K562 (cell line): ENCODE measurements at regions not wholly inside any gene's neighbourhood (a gene's known extent, or its start where the extent isn't known, plus 50 kb on each side); places are given as distances from the start of the nearest gene placed in this dataset.
A peak's percentile ranks its signal among the peaks of the same experiment; 100 is the strongest.

Experiments used
- ATAC-seq: fragments of 200-7000 bp; cut with Tn5 transposase; 3 replicates; pipeline ENCODE4 v1.9.1; 2020; ENCODE audit warnings: moderate library complexity
- BruUV-seq: library from RNA; stranded (reverse); fragments of 400-500 nt; replicated peaks from 2 replicates; lab custom pipeline; 2021; lab: Mats Ljungman, UMichigan
- CTCF ChIA-PET: fragments of 300-600 bp; formaldehyde crosslinking; extraction: SDS; loops from one replicate; lab custom pipeline; 2021; ENCODE audit warnings: low intra/inter-chr PET ratio; lab: Yijun Ruan, JAX
- POLR2A ChIA-PET: fragments of 300-600, 350-650 bp; sonication (Branson Sonifier 250); formaldehyde crosslinking; extraction: SDS; loops from one replicate; lab custom pipeline; 2021; ENCODE audit warnings: antibody characterized with exemption, inconsistent platforms; lab: Yijun Ruan, JAX
- DNase-seq, 4 experiments: peaks; one replicate each; pipeline versions ENCODE4 v3.0.0 to v3.0.0-alpha.2; 2011 to 2018; ENCODE audit warnings: low spot score in 3 of 4, mixed read lengths in 3 of 4; ENCODE audit errors: extremely low read depth in 1 of 4
- FAIRE-seq: peaks from 2 replicates; lab custom pipeline; 2011; peaks lifted over from hg19 to GRCh38; lab: Jason Lieb, UNC
- H2AFZ ChIP-seq: 2 replicates; pipeline ENCODE4 v1.6.0; 2011; ENCODE audit warnings: low read depth, low read length, control low read depth, inconsistent platforms
- H3K27ac ChIP-seq: fragments of 200-600 bp; 3 replicates; pipeline ENCODE4 v1.8.0; 2011; ENCODE audit warnings: low read depth, mild to moderate bottlenecking, control low read depth, inconsistent platforms, low read length, moderate library complexity, mixed read lengths; ENCODE audit errors: extremely low read depth
- H3K27me3 ChIP-seq, 2 experiments: fragments of 300-600 bp in 1 of 2; 2 replicates in 1 of 2; 3 replicates in 1 of 2; pipeline versions ENCODE4 v1.6.0 to v1.8.0; 2011; ENCODE audit warnings: inconsistent platforms in 2 of 2, low read length in 2 of 2, mild to moderate bottlenecking in 1 of 2, mixed read lengths in 1 of 2, moderate library complexity in 1 of 2; ENCODE audit not compliant: control insufficient read depth in 2 of 2, insufficient read depth in 2 of 2
- H3K36me3 ChIP-seq: fragments of 300-600 bp; 3 replicates; pipeline ENCODE4 v1.8.0; 2011; ENCODE audit warnings: mild to moderate bottlenecking, low read length, inconsistent platforms; ENCODE audit not compliant: control insufficient read depth, insufficient read depth
- H3K4me1 ChIP-seq, 2 experiments: fragments of 200-600 bp in 1 of 2; replicated peaks in 1 of 2; 2 replicates in 1 of 2; 3 replicates in 1 of 2; pipeline versions ENCODE4 v1.5.1 to v1.8.0; 2011; ENCODE audit warnings: inconsistent platforms in 2 of 2, low read length in 2 of 2, mild to moderate bottlenecking in 1 of 2, mixed read lengths in 1 of 2, moderate library complexity in 1 of 2; ENCODE audit not compliant: control insufficient read depth in 2 of 2, insufficient read depth in 2 of 2
- H3K4me2 ChIP-seq: 2 replicates; pipeline ENCODE4 v1.6.1; 2011; ENCODE audit warnings: low read length, control low read depth, inconsistent platforms, mixed read lengths; ENCODE audit not compliant: insufficient read depth
- H3K4me3 ChIP-seq: fragments of 200-600 bp; sonication (generic), shearing (Covaris generic); 2 replicates; pipeline ENCODE4 v1.5.1; 2016; ENCODE audit warnings: control low read depth, inconsistent platforms
- H3K79me2 ChIP-seq: fragments of 200-600 bp; 3 replicates; pipeline ENCODE4 v1.8.0; 2011; ENCODE audit warnings: low read length, inconsistent platforms; ENCODE audit not compliant: control insufficient read depth, insufficient read depth
- H3K9ac ChIP-seq, 2 experiments: 2 replicates each; pipeline versions ENCODE4 v1.6.0 to v1.6.1; 2011; ENCODE audit warnings: low read depth in 2 of 2, low read length in 2 of 2, control low read depth in 1 of 2, inconsistent platforms in 1 of 2, mild to moderate bottlenecking in 1 of 2, mixed read lengths in 1 of 2; ENCODE audit not compliant: insufficient read depth in 1 of 2
- H3K9me1 ChIP-seq: one replicate; pipeline ENCODE4 v1.6.0; 2011; ENCODE audit warnings: inconsistent platforms, mild to moderate bottlenecking, low read length, moderate library complexity; ENCODE audit not compliant: control insufficient read depth, insufficient read depth
- H3K9me3 ChIP-seq: replicated peaks from 2 replicates; pipeline ENCODE4 v1.5.1; 2011; ENCODE audit warnings: low read depth, low read length, inconsistent platforms; ENCODE audit not compliant: control insufficient read depth, insufficient read depth
- H4K20me1 ChIP-seq: replicated peaks from 2 replicates; pipeline ENCODE4 v1.6.1; 2011; ENCODE audit warnings: low read length, inconsistent platforms, mixed read lengths; ENCODE audit not compliant: control insufficient read depth, insufficient read depth
- CHD4 ChIP-seq: fragments of 200-600 bp; sonication (generic); IDR thresholded peaks from 3 replicates; pipeline ENCODE4 v1.6.1; 2012; ENCODE audit warnings: low read depth, mild to moderate bottlenecking, mixed read lengths, low read length, inconsistent platforms; ENCODE audit not compliant: insufficient read depth, insufficient replicate concordance, poor library complexity, severe bottlenecking
- CSDE1 ChIP-seq, 2 experiments: fragments of 450-650 bp; IDR thresholded peaks; 2 replicates each; pipeline ENCODE4 v1.6.1; 2016; ENCODE audit warnings: mild to moderate bottlenecking in 1 of 2
- EGR1 ChIP-seq: fragments of 450-650 bp; conservative IDR thresholded peaks from 2 replicates; pipeline ENCODE4 v1.6.1; 2017; ENCODE audit warnings: mild to moderate bottlenecking
- MAFG ChIP-seq: fragments of 450-650 bp; conservative IDR thresholded peaks from 2 replicates; pipeline ENCODE4 v1.6.1; 2016; ENCODE audit warnings: missing genetic modification characterization, missing compliant biosample characterization
- SMARCA4 ChIP-seq: fragments of 450-650 bp; IDR thresholded peaks from 2 replicates; pipeline ENCODE4 v1.6.1; 2016
- SPI1 ChIP-seq: IDR thresholded peaks from 2 replicates; pipeline ENCODE4 v1.6.1; 2011; ENCODE audit warnings: low read depth, low read length, control low read depth, borderline replicate concordance
- SRSF7 ChIP-seq: fragments of 200-400 bp; formaldehyde crosslinking; optimal IDR thresholded peaks from 2 replicates; pipeline ENCODE3; 2017; ENCODE audit warnings: mild to moderate bottlenecking, low read depth, low read length
- ZNF79 ChIP-seq: fragments of 250-450 bp; sonication (Bioruptor Pico); IDR thresholded peaks from 2 replicates; pipeline ENCODE4 v1.4.0; 2020; ENCODE audit warnings: low read depth, mild to moderate bottlenecking, moderate library complexity
- WGBS: fragments of 100-300 bp; shearing (Covaris generic); methylation state at CpG from one replicate; pipeline ENCODE4 v1.1.6; 2016; ENCODE audit warnings: low coverage, mixed read lengths; ENCODE audit not compliant: insufficient coverage; ENCODE audit errors: missing lambda C conversion rate; 5-methylcytosine and 5-hydroxymethylcytosine counted together
- in situ Hi-C: fragments of 300-500 bp; cut with MboI; formaldehyde crosslinking; loops from 4 replicates; pipeline ENCODE4 v1.15.0; 2018; ENCODE audit warnings: inconsistent platforms, mixed read lengths
- intact Hi-C: fragments of 100-400 bp; cut with micrococcal nuclease; formaldehyde crosslinking; loops from 2 replicates; pipeline ENCODE4 v1.14.2; 2022
- TF ChIP-seq, protein P1 (sequence below): conservative IDR thresholded peaks from 2 replicates; pipeline ENCODE4 v1.6.1; 2011; ENCODE audit warnings: low read depth, mild to moderate bottlenecking, low read length; ENCODE audit not compliant: control insufficient read depth
- TF ChIP-seq, protein P2 (sequence below): fragments of 200-800 bp; sonication (Bioruptor generic); IDR thresholded peaks from 2 replicates; pipeline ENCODE4 v1.6.1; 2016; ENCODE audit warnings: missing genetic modification characterization, missing compliant biosample characterization

DNA sequence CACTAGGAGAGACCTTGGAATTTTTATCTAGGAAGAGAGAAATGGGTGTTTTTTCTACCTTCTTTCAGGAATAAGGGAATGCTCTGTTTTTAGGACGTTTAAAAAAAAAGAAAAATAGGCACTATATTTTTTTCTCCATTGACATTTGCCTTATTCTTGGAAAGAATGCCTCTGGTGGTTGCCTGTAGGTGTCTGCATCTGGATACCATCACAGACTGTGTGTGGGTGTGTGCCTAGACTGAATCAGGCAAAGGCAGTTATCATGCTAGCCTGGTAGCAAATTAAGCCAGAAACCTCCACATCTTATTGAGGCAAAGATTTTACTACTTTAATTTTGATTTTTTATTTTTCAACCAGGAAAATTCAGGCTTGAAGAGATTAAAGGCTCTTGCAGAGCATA is 513.6 kb upstream of the KCNMB2 start:
- CTCF ChIA-PET: no interaction called here
- Histone ChIP-seq H3K27me3 (no peaks in the 10 kb centered on the region), H4K20me1 (no peaks in the 10 kb centered on the region), H3K9me1 (no peaks in the 10 kb centered on the region), H3K4me3 (no peak overlapping the region), H2AFZ (no peak overlapping the region), H3K36me3 (no peaks in the 10 kb centered on the region), H3K27ac (no peak overlapping the region), H3K4me1 (no peaks in the 10 kb centered on the region), H3K9ac (no peak overlapping the region), H3K4me2 (no peak overlapping the region), H3K9me3 (no peaks in the 10 kb centered on the region), H3K79me2 (no peaks in the 10 kb centered on the region)
- FAIRE-seq (no peak), ATAC-seq (no peak), DNase-seq (peak in 1 of 4 experiments; percentile 4)
- in situ Hi-C loops: no loop called here
- BruUV-seq: no TSS peak
- TF ChIP-seq EGR1 (0 out of 2 replicates have a peak, but pooled peaks have one; percentile 5), CSDE1 (IDR thresholded peaks at IDR 0.05) (no peak)
- intact Hi-C loops: no loop called here
- POLR2A ChIA-PET: interaction anchor here (1.2 kb wide), 1 partner anchor 8 kb away, joined by 3 read pairs; no protein-coding TSS in a partner anchor
- 0% methylated on average over 1 of the region's 1 CpG for WGBS

DNA sequence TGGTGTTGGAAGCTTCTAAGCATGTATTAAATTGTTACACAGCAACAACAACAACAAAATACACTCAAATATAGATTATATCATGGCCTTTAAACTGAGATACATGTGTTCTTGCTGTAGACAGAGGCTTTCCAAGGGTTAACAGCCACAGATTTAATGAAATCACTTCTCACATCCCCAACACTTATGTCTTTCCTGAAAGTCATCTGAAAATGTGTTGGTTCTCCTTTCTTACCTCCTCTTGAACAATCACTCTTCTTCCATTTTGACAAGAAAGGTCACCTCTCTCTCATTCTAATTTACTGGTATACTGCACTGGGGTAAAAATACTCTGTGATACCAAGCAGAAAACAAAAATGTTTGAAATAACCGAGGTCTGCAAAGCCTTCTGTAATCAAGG is 507.3 kb upstream of the KCNMB2 start:
- Histone ChIP-seq H3K9me1 (no peaks in the 10 kb centered on the region), H2AFZ (no peak overlapping the region), H3K79me2 (no peaks in the 10 kb centered on the region), H3K4me3 (no peak overlapping the region), H3K9ac (no peak overlapping the region), H3K4me1 (no peaks in the 10 kb centered on the region), H3K36me3 (no peaks in the 10 kb centered on the region), H3K27ac (no peak overlapping the region), H3K27me3 (no peaks in the 10 kb centered on the region), H4K20me1 (no peaks in the 10 kb centered on the region), H3K4me2 (no peak overlapping the region), H3K9me3 (no peaks in the 10 kb centered on the region)
- BruUV-seq: no TSS peak
- ChIA-PET CTCF (no interaction called here), POLR2A (no interaction called here)
- 0% methylated on average over 1 of the region's 1 CpG for WGBS
- no peak for ATAC-seq
- no peak for DNase-seq
- in situ Hi-C loops: no loop called here
- no peak for FAIRE-seq
- intact Hi-C loops: no loop called here
- TF ChIP-seq SMARCA4 (no peak), CHD4 (no peak), ZNF79 (no peak), SPI1 (no peak), MAFG (tag) (no peak), SRSF7 (no peak)
- TF ChIP-seq, protein P1, sequence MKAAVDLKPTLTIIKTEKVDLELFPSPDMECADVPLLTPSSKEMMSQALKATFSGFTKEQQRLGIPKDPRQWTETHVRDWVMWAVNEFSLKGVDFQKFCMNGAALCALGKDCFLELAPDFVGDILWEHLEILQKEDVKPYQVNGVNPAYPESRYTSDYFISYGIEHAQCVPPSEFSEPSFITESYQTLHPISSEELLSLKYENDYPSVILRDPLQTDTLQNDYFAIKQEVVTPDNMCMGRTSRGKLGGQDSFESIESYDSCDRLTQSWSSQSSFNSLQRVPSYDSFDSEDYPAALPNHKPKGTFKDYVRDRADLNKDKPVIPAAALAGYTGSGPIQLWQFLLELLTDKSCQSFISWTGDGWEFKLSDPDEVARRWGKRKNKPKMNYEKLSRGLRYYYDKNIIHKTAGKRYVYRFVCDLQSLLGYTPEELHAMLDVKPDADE: no peak
- TF ChIP-seq, protein P2, sequence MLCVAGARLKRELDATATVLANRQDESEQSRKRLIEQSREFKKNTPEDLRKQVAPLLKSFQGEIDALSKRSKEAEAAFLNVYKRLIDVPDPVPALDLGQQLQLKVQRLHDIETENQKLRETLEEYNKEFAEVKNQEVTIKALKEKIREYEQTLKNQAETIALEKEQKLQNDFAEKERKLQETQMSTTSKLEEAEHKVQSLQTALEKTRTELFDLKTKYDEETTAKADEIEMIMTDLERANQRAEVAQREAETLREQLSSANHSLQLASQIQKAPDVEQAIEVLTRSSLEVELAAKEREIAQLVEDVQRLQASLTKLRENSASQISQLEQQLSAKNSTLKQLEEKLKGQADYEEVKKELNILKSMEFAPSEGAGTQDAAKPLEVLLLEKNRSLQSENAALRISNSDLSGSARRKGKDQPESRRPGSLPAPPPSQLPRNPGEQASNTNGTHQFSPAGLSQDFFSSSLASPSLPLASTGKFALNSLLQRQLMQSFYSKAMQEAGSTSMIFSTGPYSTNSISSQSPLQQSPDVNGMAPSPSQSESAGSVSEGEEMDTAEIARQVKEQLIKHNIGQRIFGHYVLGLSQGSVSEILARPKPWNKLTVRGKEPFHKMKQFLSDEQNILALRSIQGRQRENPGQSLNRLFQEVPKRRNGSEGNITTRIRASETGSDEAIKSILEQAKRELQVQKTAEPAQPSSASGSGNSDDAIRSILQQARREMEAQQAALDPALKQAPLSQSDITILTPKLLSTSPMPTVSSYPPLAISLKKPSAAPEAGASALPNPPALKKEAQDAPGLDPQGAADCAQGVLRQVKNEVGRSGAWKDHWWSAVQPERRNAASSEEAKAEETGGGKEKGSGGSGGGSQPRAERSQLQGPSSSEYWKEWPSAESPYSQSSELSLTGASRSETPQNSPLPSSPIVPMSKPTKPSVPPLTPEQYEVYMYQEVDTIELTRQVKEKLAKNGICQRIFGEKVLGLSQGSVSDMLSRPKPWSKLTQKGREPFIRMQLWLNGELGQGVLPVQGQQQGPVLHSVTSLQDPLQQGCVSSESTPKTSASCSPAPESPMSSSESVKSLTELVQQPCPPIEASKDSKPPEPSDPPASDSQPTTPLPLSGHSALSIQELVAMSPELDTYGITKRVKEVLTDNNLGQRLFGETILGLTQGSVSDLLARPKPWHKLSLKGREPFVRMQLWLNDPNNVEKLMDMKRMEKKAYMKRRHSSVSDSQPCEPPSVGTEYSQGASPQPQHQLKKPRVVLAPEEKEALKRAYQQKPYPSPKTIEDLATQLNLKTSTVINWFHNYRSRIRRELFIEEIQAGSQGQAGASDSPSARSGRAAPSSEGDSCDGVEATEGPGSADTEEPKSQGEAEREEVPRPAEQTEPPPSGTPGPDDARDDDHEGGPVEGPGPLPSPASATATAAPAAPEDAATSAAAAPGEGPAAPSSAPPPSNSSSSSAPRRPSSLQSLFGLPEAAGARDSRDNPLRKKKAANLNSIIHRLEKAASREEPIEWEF (CRISPR knock-in tag): no peak
